GM23338 (cell line): ENCODE measurements at regions not wholly inside any gene's neighbourhood (a gene's known extent, or its start where the extent isn't known, plus 50 kb on each side); places are given as distances from the start of the nearest gene placed in this dataset.

ENCODE experiments used
- ATAC-seq: fragments of 200-7000 bp; cut with Tn5 transposase; 3 replicates; pipeline ENCODE4 v1.9.1; 2020
- DNase-seq: peaks from one replicate; pipeline ENCODE4 v3.0.0-alpha.2; 2015; ENCODE audit warnings: low spot score
- H2AFZ ChIP-seq: fragments of 200-600 bp; sonication (generic); 2 replicates; pipeline ENCODE4 v1.8.0; 2016; ENCODE audit warnings: antibody characterized with exemption, mild to moderate bottlenecking, moderate library complexity
- H3F3A ChIP-seq: fragments of 200-600 bp; sonication (generic); replicated peaks from 2 replicates; pipeline ENCODE4 v1.8.0; 2017; ENCODE audit warnings: antibody characterized with exemption, mixed run types, low read depth
- H3K27ac ChIP-seq: fragments of 200-600 bp; sonication (generic); 2 replicates; pipeline ENCODE4 v1.6.1; 2016; ENCODE audit warnings: low read depth
- H3K27me3 ChIP-seq: fragments of 200-600 bp; sonication (generic); 2 replicates; pipeline ENCODE4 v1.8.0; 2016; ENCODE audit warnings: mild to moderate bottlenecking, mixed run types, moderate library complexity; ENCODE audit not compliant: insufficient read depth
- H3K36me3 ChIP-seq: fragments of 200-600 bp; sonication (generic); 2 replicates; pipeline ENCODE4 v1.8.0; 2016; ENCODE audit warnings: mild to moderate bottlenecking; ENCODE audit not compliant: insufficient read depth
- H3K4me1 ChIP-seq: fragments of 200-600 bp; sonication (generic); 2 replicates; pipeline ENCODE4 v1.8.0; 2016; ENCODE audit warnings: mild to moderate bottlenecking, moderate library complexity; ENCODE audit not compliant: insufficient read depth
- H3K4me2 ChIP-seq: fragments of 200-600 bp; sonication (generic); 2 replicates; pipeline ENCODE4 v1.7.1; 2017; ENCODE audit warnings: mixed run types
- H3K4me3 ChIP-seq: fragments of 200-600 bp; sonication (generic); 2 replicates; pipeline ENCODE4 v1.6.1; 2016; ENCODE audit warnings: mixed run types
- H3K79me2 ChIP-seq: fragments of 200-600 bp; sonication (generic); replicated peaks from 2 replicates; pipeline ENCODE4 v1.8.0; 2017; ENCODE audit warnings: mild to moderate bottlenecking; ENCODE audit not compliant: insufficient read depth
- H3K9me2 ChIP-seq: fragments of 200-600 bp; sonication (generic); 2 replicates; pipeline ENCODE4 v1.8.0; 2017; ENCODE audit not compliant: insufficient read depth
- H4K20me1 ChIP-seq: fragments of 200-600 bp; sonication (generic); replicated peaks from 2 replicates; pipeline ENCODE4 v1.8.0; 2017; ENCODE audit warnings: mild to moderate bottlenecking; ENCODE audit not compliant: insufficient read depth
- H3K27ac Mint-ChIP-seq: 2 replicates; pipeline ENCODE4 v1.8.0; 2020; ENCODE audit warnings: inconsistent platforms, mild to moderate bottlenecking, moderate library complexity, mixed read lengths
- H3K27me3 Mint-ChIP-seq: 3 replicates; pipeline ENCODE4 v1.8.0; 2022; ENCODE audit warnings: low read depth, mild to moderate bottlenecking, moderate library complexity, mixed read lengths, inconsistent platforms; ENCODE audit not compliant: insufficient read depth, poor library complexity
- H3K36me3 Mint-ChIP-seq: 3 replicates; pipeline ENCODE4 v1.8.0; 2021; ENCODE audit warnings: low read depth, mild to moderate bottlenecking, inconsistent platforms, moderate library complexity, mixed read lengths
- H3K4me1 Mint-ChIP-seq: 3 replicates; pipeline ENCODE4 v1.8.0; 2020; ENCODE audit warnings: mild to moderate bottlenecking, inconsistent platforms, mixed read lengths
- H3K4me3 Mint-ChIP-seq: 3 replicates; pipeline ENCODE4 v1.8.0; 2021; ENCODE audit warnings: moderate library complexity, mild to moderate bottlenecking, inconsistent platforms, mixed read lengths
- H3K9me3 Mint-ChIP-seq: 3 replicates; pipeline ENCODE4 v1.8.0; 2020; ENCODE audit warnings: moderate library complexity, mild to moderate bottlenecking, inconsistent platforms, mixed read lengths
- CREB1 ChIP-seq: fragments of 250-450 bp; sonication (Bioruptor Pico); IDR thresholded peaks from 2 replicates; pipeline ENCODE4 v1.5.0; 2020; ENCODE audit warnings: low read depth, mild to moderate bottlenecking, moderate library complexity
- EZH2 ChIP-seq: fragments of 200-600 bp; sonication (generic); IDR thresholded peaks from one replicate; pipeline ENCODE4 v1.8.0; 2017; ENCODE audit warnings: antibody characterized with exemption, mild to moderate bottlenecking, low read depth; ENCODE audit not compliant: unreplicated experiment
- EZH2phosphoT487 ChIP-seq: fragments of 200-600 bp; sonication (generic); IDR thresholded peaks from one replicate; pipeline ENCODE4 v1.8.1; 2018; ENCODE audit warnings: antibody characterized with exemption; ENCODE audit not compliant: unreplicated experiment
- JUNB ChIP-seq: IDR thresholded peaks from one replicate; pipeline ENCODE4 v1.6.1; 2016; ENCODE audit warnings: antibody characterized with exemption; ENCODE audit not compliant: unreplicated experiment
- NANOG ChIP-seq: IDR thresholded peaks from 2 replicates; pipeline ENCODE4 v1.6.1; 2016; ENCODE audit warnings: antibody characterized with exemption, borderline replicate concordance
- POLR2AphosphoS5 ChIP-seq: IDR thresholded peaks from 2 replicates; pipeline ENCODE4 v1.6.1; 2016; ENCODE audit warnings: antibody characterized with exemption, low read depth
- STAT1 ChIP-seq: IDR thresholded peaks from one replicate; pipeline ENCODE4 v1.6.1; 2016; ENCODE audit warnings: antibody characterized with exemption; ENCODE audit not compliant: unreplicated experiment
- ZNF114 ChIP-seq: fragments of 250-450 bp; sonication (Bioruptor Pico); IDR thresholded peaks from 2 replicates; pipeline ENCODE4 v1.5.0; 2020; ENCODE audit warnings: mild to moderate bottlenecking, moderate library complexity
- TF ChIP-seq, protein P1 (sequence below): IDR thresholded peaks from 2 replicates; pipeline ENCODE4 v1.6.1; 2016; ENCODE audit warnings: antibody characterized with exemption
- TF ChIP-seq, protein P2 (sequence below), 2 experiments: fragments of 200-600 bp in 1 of 2; sonication (generic) in 1 of 2; conservative IDR thresholded peaks; 2 replicates each; pipeline versions ENCODE4 v1.5.1 to v1.6.1; 2016 to 2017; ENCODE audit warnings: antibody characterized with exemption in 2 of 2, low read depth in 2 of 2, mild to moderate bottlenecking in 2 of 2, moderate library complexity in 1 of 2

DNA sequence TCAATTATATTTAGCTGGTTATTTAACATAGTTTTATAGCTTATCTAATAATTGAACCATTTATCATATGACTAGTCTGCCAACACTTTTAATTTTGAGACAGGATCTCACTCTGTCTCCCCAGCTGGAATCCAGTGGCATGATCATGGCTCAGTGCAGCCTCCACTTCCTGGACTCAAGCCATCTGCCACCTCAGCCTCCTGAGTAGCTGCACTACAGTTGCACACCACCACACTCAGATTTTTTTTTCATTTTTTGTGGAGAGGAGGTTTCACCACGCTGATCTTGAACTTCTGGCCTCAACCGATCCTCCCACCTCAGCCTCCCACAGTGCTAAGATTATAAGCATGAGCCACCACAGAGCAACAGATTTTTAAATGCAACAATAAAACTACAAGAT lies 151.4 kb upstream of the MDGA2 start:
- no peaks in the 10 kb centered on the region for H3K36me3 ChIP-seq
- H3K9me2 ChIP-seq = no peaks in the 10 kb centered on the region
- H3K4me3 Mint-ChIP-seq = no peak overlapping the region
- no peak overlapping the region for H3K27ac Mint-ChIP-seq
- no peaks in the 10 kb centered on the region for H3K27me3 ChIP-seq
- no peaks in the 10 kb centered on the region for H3K36me3 Mint-ChIP-seq
- no peak overlapping the region for H2AFZ ChIP-seq
- H3K79me2 ChIP-seq = no peaks in the 10 kb centered on the region
- no peak overlapping the region for H3K4me3 ChIP-seq
- H3K4me2 ChIP-seq = no peak overlapping the region
- no peaks in the 10 kb centered on the region for H3K4me1 ChIP-seq
- no peak overlapping the region for H3K27ac ChIP-seq
- ATAC-seq (no peak), DNase-seq (no peak)
- H3K9me3 Mint-ChIP-seq = peaks cover 2% of the 10 kb centered on the region; the same call in 1 of the 3 replicates
- TF ChIP-seq JUNB (no peak), CREB1 (no peak), STAT1 (no peak), EZH2 (no peak), ZNF114 (CRISPR knock-in tag) (no peak), EZH2phosphoT487 (no peak), POLR2AphosphoS5 (no peak), NANOG (no peak)
- TF ChIP-seq, protein P1, sequence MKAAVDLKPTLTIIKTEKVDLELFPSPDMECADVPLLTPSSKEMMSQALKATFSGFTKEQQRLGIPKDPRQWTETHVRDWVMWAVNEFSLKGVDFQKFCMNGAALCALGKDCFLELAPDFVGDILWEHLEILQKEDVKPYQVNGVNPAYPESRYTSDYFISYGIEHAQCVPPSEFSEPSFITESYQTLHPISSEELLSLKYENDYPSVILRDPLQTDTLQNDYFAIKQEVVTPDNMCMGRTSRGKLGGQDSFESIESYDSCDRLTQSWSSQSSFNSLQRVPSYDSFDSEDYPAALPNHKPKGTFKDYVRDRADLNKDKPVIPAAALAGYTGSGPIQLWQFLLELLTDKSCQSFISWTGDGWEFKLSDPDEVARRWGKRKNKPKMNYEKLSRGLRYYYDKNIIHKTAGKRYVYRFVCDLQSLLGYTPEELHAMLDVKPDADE = no peak
- TF ChIP-seq, protein P2, sequence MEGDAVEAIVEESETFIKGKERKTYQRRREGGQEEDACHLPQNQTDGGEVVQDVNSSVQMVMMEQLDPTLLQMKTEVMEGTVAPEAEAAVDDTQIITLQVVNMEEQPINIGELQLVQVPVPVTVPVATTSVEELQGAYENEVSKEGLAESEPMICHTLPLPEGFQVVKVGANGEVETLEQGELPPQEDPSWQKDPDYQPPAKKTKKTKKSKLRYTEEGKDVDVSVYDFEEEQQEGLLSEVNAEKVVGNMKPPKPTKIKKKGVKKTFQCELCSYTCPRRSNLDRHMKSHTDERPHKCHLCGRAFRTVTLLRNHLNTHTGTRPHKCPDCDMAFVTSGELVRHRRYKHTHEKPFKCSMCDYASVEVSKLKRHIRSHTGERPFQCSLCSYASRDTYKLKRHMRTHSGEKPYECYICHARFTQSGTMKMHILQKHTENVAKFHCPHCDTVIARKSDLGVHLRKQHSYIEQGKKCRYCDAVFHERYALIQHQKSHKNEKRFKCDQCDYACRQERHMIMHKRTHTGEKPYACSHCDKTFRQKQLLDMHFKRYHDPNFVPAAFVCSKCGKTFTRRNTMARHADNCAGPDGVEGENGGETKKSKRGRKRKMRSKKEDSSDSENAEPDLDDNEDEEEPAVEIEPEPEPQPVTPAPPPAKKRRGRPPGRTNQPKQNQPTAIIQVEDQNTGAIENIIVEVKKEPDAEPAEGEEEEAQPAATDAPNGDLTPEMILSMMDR (conservative IDR thresholded peaks at IDR 0.05; ENCODE audit: low read depth in 2 of 2) = no peak
- no peaks in the 10 kb centered on the region for H4K20me1 ChIP-seq
- H3F3A ChIP-seq = no peaks in the 10 kb centered on the region
- H3K27me3 Mint-ChIP-seq = peaks cover 4% of the 10 kb centered on the region
- H3K4me1 Mint-ChIP-seq = peaks cover 3% of the 10 kb centered on the region; the same call in 1 of the 3 replicates

DNA sequence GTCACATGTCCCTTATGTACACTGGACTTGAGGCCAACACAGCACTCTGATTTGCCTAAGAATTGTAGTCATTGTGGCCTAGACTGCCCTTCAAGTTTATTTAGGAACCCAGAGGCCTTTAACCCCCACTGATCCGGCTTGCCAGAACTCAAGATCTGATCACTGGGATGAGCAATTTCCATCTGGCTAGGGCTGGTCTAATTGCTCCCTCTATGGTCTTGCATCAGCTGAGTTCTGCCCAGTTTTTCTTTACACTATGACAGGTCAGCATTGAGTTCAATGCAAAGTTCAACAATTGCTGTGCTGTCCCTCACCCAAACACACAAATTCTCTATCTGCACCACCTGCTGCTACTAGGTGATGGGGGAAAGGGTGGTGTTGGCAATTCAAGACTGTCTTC lies 146.9 kb upstream of the MDGA2 start:
- H3K27ac Mint-ChIP-seq = no peak overlapping the region
- no peaks in the 10 kb centered on the region for H3F3A ChIP-seq
- H3K27ac ChIP-seq = no peak overlapping the region
- H3K27me3 Mint-ChIP-seq = no peaks in the 10 kb centered on the region
- no peaks in the 10 kb centered on the region for H3K27me3 ChIP-seq
- H3K9me2 ChIP-seq = no peaks in the 10 kb centered on the region
- H3K4me3 ChIP-seq = no peak overlapping the region
- H2AFZ ChIP-seq = no peak overlapping the region
- ATAC-seq (no peak), DNase-seq (no peak)
- no peaks in the 10 kb centered on the region for H3K4me1 ChIP-seq
- no peaks in the 10 kb centered on the region for H3K36me3 Mint-ChIP-seq
- no peaks in the 10 kb centered on the region for H3K9me3 Mint-ChIP-seq
- H3K79me2 ChIP-seq = no peaks in the 10 kb centered on the region
- no peak overlapping the region for H3K4me2 ChIP-seq
- peaks cover 3% of the 10 kb centered on the region; the same call in 1 of the 3 replicates for H3K4me1 Mint-ChIP-seq
- H3K36me3 ChIP-seq = no peaks in the 10 kb centered on the region
- TF ChIP-seq EZH2 = no peak
- TF ChIP-seq, protein P2 (conservative IDR thresholded peaks at IDR 0.05; ENCODE audit: low read depth in 2 of 2) = 0 out of 4 replicates have a peak, but pooled peaks of 1 of the 2 experiments have one; percentile 10
- no peak overlapping the region for H3K4me3 Mint-ChIP-seq
- no peaks in the 10 kb centered on the region for H4K20me1 ChIP-seq
